ENCODE measurements at regions not wholly inside any gene's neighbourhood (a gene's known extent, or its start where the extent isn't known, plus 50 kb on each side); places are given as distances from the start of the nearest gene placed in this dataset.

- TF ChIP-seq, protein P1, sequence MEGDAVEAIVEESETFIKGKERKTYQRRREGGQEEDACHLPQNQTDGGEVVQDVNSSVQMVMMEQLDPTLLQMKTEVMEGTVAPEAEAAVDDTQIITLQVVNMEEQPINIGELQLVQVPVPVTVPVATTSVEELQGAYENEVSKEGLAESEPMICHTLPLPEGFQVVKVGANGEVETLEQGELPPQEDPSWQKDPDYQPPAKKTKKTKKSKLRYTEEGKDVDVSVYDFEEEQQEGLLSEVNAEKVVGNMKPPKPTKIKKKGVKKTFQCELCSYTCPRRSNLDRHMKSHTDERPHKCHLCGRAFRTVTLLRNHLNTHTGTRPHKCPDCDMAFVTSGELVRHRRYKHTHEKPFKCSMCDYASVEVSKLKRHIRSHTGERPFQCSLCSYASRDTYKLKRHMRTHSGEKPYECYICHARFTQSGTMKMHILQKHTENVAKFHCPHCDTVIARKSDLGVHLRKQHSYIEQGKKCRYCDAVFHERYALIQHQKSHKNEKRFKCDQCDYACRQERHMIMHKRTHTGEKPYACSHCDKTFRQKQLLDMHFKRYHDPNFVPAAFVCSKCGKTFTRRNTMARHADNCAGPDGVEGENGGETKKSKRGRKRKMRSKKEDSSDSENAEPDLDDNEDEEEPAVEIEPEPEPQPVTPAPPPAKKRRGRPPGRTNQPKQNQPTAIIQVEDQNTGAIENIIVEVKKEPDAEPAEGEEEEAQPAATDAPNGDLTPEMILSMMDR (IDR thresholded peaks at IDR 0.05; ENCODE audit: low read length): no peak
- TF ChIP-seq EZH2 (IDR thresholded peaks at IDR 0.05; ENCODE audit: borderline replicate concordance, low read length): no peak
Observed at GRCh38 chr10:128646956-128647355, 520.7 kb upstream of the MKI67 start.
